GM21529 (cell line): ENCODE measurements at regions not wholly inside any gene's neighbourhood (a gene's known extent, or its start where the extent isn't known, plus 50 kb on each side); places are given as distances from the start of the nearest gene placed in this dataset.
"Not testable (repeated sequence)": the region's sequence is repeated elsewhere in the genome, so short reads cannot be mapped to it uniquely, and the experiment has no call there.

Experiments used
- ATAC-seq: cut with Tn5 transposase; IDR thresholded peaks from one replicate; pipeline ENCODE4 v1.9.1; 2021; ENCODE audit not compliant: unreplicated experiment

DNA sequence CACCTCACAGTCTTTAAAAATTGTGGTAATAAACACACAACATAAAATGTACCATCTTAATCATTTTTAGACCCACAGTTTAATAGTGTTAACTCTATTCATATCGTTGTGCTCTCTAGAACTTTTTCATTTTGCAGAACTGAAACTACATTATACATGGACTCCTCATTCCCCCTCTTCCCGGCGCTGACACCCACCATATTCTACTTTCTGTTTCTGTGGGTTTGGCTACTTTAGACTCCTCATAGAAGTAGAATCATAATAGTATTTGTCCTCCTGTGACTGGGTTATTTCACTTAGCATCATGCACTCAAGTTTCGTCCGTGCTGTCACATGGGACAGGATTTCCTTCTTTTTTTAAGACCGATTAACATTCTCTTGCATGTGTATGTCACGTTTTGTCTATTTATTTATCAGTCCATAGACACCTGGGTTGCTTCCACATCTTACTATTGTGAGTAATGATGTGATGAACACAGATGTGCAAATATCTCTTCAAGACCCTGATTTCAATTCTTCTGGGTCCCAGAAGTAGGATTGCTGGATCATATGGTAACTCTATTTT is 62.9 kb upstream of the TMPRSS2 start:
- peak; percentile 92 for ATAC-seq

DNA sequence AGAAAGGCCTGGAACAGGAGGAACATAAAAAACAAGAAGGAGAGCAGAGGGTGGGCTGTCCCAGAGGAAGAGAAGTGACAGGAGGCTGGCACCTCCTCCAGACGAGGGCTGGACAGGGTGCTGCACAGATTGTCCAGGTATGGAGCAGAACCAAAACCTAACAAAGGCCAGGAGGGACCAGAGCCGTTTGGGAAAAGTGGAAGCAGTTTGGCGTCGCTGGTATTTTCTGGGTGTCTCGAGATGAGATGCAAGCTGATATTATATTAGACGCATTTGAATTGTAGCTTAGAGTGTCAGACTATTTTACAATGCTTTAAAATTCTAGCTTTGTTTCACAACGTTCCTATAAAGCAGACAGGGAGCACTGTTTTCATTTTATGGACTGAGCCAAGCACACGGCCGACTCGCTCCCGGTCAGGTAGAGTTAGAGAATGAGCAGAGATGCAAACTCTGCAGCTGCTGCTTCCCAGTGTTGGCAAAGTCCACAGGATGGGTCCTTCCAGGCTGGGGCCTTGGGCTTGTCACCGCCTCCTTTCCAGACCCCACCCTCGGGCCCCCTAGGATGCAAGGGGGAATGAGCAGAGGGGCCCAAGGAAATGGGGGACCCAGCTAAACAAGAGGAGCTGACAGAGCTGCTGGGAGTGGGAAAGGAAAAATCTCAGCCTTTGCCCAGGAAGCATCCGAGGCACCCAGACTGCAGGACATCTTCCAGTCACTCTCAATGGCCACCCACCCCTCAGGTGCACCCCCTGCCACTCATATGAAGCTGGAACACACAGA is 60.8 kb upstream of the TMPRSS2 start:
- no peak for ATAC-seq

DNA sequence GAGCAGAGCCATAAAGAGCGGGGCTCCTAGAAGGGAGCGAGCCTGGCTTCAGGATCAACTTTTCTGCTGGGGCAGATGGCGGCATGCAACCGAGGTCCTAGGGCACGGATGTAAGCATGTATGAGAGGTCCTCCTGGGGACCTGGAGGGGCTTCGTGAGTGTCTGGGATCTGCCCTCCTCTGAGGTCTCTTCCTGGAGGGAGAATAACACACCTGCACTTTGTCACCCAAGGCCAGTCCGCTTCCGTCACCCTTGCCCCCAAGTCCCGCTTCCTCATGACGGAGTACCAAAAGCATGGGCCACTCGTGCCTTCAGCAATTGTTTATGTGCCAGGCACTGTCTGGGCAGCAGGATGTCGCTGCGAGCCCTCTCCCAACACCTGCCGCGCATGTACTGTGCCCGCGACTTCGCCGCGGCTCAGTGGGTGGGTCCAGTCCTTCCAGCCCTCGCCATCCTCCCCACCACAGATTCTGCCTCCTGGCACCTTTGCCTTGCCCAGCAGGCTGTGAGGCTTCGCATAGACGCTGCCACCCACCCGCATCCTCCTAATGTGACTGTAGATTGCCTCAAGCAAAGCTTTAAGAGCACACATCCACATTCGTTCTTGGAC is 60.0 kb upstream of the TMPRSS2 start:
- ATAC-seq: no peak

DNA sequence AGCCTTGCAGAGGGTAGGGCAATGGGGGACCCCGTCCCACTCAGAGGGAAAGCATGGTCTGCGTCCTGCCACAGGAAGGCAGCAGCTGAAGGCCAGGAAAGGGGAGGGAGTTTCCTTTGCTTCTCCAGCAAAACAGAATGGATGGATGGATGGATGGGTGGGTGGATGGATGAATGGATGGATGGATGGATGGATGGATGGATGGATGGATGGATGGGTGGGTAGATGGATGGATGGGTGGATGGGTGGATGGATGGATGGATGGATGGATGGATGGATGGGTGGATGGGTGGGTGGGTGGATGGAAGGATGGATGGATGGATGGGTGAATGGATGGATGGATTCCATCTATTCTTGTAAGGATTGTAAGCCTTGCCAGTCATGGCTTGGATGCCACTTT is 59.3 kb upstream of the TMPRSS2 start:
- not testable (repeated sequence) for ATAC-seq

DNA sequence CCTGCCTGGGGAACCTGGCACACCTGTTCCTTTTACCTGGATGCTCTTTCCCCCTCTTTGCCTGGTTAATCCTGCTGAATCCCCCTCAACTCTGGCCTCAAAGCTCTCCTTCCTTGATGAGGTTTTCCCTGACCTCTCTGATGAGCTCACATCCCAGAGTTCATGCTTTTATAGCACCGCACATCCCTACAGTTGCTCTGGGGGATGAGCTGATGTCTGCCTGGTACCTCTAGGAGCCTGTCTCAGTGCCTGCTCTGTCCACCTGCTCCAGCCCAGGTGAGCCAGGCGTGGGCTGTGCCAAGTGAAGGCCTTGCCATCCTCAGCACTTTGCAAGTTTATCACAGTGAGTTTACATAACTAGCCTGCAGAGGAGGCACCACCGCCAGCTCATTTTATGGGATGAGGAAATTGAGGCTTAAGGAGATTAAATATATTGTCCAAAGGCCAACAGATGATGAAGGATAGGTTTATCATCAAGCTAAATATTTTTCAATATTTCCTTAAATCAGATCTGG is 58.6 kb upstream of the TMPRSS2 start:
- no peak for ATAC-seq

DNA sequence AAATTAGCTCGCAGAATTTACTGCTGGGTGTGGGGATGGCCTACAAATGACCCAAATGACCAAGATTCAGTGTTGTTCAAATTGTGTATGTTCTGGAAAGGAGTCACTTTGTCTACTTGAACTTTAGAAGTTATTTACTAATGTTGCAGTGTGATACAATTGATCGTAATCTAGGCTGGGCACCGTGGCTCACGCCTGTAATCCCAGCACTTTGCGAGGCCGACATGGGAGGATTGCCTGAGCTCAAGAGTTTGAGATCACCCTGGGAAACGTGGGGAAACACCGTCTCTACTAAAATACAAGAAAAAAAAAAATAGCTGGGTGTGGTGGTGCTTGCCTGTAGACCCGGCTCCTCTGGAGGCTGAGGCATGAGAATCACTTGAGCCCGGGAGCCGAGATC is 57.6 kb upstream of the TMPRSS2 start:
- ATAC-seq: no peak

DNA sequence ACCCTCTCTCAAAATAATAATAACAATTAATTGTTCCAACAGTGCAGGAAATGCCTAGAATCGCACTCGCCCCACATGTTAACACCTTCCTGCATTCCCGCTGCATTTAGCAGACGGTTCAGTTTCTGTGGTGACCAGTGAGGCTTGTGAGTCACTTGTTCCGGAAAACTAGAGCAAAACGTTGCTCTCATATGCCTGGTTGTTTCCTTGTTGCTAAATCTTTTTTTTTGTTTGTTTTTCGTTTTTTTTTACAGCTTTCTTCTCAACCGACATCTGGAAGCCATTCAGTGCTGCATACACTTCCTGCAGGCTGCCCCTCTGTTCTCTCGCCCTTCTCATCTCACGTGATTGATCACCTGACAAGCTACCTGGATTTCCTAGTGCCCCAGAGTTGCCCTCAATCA is 56.9 kb upstream of the TMPRSS2 start:
- no peak for ATAC-seq

DNA sequence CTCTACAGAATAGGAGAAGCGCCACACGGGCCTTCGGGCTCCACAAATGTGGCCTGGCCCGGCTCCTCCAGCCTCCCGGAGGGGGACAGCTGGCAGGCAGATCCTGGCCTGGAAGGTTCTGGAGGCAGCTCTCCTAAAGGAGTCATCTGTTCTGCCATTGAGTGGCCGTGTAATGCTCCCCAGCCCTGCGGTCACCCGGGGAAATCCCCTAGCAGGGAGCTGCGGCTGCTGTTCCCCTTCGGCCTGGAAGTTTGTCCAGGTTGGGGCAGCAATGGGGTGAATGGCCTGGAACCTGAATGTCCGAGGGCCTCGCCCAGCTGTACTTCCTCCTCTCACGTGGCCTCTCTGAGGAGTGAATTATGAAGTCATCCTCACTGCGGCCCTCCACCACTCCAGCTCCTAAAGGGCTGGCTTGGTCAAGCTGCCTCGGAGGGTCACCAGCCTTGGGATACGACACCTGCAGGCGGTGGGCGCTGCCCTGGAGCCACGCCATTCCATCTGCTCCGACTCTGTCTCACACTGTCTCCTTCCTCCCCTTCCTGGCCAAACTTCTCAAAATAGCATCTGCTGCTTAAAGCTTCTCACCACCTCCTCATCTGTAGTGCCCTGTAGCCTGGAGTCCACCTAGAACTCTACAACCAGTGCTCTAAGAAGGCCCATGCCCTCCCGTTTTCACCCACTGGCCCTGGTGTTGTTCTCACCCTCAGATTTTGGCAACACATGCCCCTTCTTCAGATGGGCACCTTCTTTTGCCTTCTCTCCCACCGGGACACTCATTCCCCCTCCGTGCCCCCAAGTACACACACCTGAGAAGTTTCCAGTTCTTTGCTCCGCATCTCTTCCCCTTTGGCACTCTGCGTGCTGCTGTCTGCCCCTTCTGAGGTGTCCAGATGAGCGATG is 54.4 kb upstream of the TMPRSS2 start:
- ATAC-seq: no peak

DNA sequence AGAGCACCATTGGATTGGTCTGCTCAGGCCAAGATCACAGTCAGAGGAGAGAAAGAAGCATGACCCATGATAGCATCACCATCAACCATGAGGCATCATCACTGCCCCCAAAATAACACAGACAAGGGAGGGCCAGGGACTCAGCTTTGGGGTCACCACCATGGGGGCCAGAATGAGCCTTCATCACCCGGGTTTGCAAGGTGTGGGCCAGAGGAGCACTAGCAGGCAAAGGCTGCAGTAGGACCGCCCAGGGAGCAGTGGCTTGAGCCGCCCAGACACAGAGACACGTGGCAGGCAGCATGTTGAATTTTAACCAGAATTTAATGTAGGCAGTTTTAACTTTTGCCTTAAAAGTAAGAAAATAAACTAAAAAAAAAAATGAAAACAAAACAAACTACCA is 53.7 kb upstream of the TMPRSS2 start:
- no peak for ATAC-seq

DNA sequence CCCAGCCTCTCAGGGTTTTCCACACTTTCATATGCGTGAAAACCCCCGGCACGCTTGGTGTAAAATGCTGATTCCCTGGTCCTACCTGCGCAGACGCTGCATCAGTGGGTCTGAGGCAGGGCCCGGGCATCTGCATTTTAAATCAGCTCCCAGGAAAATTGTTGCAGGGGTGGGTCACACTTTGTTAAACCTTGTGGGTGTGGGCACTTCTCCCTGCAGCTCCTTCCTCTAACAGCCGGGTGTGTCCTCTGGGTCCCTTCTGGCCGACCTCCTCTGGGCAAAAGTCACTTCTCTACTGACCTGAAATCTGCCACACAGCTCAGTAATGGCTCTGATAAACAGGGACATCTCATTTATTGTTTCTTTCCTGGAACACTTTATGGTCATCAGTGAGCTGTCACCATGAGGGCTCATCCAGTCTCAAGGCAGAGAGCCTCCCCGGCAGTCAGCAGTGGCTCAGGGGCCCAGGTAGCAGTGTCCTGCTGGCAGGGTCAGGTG is 52.8 kb upstream of the TMPRSS2 start:
- ATAC-seq: no peak

DNA sequence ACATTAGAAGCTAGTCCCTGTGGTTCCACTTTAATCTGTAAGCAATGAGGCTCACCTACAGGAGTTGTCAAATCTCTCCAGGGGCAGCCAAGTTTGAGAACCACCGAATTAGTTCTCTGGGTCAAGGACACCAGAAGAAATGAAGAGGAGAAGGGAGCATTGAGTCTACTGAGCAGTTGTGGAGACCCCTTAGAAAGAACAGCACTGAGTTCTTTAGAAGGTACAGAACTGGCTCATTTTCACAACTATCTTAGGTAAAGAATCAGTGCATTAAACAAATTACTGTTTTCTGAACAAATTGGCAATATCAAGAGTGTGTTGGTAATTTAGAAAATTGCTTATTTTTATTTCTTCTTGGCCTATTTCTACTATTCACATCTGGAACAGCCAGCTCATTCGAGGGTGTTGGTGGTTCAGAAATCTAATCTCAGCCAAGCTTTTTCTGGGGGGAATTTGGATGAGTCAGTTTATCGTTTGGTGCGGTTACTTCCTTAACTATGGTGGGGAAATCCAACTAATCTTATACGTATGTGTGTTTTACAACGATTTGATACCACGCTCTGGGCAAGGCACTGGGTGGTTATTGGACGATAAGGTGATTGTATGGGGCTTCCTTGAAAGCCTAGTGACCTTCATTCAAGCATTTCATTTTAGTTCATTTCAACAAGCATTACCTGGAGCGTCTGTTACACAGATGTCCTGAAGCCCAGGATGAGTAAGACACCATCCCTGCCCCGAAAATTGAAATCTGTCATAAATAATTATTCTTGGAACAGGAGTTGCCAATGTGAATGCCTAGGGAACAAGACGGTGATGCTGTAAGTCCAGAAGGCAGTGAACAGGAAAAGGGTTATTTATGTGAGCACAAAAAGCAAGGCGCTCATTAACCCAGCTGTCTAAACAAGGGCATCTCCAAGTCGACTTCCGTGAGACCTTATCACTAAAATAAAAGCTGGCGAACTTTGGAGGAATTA is 52.0 kb upstream of the TMPRSS2 start:
- ATAC-seq: no peak

DNA sequence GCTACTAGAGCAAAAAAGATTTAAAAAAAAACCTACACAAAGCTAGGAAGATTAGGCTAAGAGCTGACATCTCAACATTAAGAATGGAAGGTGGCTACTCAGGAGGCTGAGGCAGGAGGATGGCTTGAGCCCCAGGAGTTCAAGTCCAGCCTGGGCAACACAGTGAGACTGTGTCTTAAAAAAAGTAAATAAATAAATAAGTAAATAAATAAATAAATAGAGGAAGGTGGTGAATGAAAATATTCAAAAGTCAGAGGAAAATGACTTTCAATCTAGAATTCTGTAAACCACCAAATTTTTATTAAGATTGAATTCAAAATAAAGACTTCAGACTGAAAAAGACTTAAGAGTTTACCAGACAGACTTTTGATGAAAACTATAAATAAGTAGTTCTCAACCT is 50.9 kb upstream of the TMPRSS2 start:
- no peak for ATAC-seq

DNA sequence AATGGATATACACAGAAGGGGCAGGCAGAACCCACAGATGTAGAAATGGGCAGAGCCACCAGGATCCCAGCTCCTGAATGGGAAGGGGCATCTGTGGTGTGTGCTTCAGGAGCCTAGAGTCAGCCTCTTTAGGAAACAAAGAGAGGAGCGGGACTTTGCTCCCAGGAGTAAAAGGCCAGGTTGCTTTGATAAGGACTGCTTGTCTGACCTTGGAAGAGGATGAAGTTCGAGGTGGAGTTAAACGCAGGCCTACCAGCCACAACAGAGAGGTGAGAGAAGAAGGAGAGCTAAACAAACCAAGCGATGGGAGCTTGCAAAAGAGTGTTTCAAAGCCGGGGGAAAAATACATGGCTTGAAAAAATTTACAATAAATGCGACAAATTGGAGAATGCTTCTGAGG is 49.9 kb upstream of the TMPRSS2 start:
- no peak for ATAC-seq
